ENCODE measurements at regions not wholly inside any gene's neighbourhood (a gene's known extent, or its start where the extent isn't known, plus 50 kb on each side); places are given as distances from the start of the nearest gene placed in this dataset.

DNA sequence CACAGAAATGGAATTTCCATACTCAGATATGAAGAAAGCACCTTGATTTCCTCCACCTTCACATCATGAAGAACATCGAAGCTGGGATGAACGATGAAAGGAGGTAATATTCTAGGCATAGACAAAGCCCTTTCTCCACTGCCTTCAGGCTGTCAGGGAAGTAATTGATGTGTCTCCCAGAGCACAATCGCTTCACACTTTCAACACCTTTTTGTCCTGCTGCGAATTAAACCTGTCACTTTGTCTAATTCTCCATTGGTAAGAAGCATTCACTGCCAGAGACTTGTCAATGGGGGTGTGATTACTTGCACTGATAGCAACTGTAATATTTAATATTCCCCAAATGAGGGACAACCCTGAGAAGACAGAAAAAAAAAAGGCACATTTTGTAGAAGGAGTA, 260.1 kb downstream of the ETS1 start:
- DNase-seq (ENCODE audit: low spot score) = no peak

DNA sequence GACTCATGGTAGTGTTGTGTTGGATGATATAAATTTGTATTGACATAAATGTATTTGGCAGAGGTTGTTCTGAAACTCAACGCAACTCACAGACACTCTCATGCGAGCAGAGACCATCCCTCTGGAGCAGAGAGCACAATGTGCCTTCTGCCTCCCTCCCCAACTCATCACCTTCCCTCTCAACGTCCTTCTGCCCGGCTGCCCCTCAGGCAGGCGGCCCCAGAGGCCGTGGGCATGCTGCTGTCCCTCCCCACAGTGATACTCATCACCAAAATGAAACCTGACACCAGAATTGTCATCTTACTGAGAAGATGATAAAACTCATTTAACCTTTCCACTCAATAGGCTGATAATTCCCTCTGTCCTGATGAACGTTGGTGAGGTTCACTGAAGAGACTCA, 260.6 kb downstream of the ETS1 start:
- no peak for DNase-seq (ENCODE audit: low spot score)

DNA sequence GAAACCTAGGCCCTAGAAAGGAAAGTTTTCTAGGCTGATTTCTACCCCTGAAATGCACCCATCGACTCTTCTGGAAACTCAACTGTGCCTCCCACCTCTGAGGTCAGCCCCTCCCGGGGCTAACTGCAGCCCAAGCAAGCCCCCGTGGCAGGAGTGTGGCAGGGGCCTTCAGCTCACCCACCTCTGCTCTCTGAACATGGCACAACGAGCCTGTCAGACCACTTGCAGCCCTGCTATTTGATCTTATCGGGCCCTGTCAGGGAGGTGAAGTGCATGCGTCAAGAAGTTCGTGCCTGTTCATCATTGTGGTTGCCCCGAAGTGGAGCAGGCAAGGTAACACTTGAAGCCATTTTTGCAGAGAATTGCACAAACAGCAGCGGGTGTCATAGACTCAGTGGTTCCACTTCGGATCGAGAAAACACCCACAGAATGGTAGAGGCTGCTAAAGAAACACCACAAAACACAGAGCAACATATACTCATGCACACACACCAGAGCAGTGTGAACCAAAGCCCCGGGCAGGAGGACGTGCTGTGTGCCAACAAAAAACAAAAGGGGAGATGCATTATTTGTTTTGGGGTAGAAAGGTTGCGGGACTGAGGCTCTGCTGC, 262.7 kb downstream of the ETS1 start:
- DNase-seq (ENCODE audit: low spot score) = no peak

DNA sequence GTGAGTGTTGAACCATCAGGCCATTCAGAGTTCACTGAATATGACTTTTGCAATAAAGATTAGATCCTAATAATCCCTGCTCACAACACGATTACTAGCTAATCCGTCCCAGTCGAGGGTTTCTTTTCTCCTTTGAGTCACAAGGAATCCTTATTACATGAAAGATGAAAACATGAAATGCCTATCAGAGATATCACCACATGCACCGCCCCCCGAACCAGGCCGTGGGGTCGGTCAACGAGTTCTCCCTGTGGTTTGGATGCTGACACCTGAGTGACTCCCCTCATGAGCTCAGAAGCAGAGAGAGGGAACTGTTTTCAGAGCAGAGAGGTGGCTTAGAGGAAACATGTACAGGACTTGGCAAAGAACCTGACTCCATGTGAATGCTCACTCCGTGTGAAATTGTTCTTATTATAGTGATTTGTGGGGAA, 263.3 kb downstream of the ETS1 start:
- no peak for DNase-seq (ENCODE audit: low spot score)

DNA sequence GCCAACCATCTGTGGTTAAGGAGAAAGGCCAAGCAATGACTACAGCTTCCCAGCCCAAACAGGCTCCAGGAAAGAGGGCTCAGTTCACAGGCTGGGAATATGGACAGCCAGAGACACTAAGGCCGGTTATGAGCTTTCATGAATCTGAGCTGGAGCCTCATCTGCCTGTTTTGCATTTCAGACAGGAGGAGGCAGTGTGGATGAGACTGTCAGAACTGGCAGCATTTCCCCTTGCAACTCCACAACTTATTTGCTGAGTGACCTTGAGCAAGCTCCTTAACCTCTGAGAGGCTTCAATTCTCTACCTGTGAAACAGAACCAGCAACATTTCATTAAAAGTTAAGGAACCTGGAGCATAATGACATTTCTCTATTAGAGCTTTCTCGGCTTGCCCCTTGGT, 264.0 kb downstream of the ETS1 start:
- DNase-seq (ENCODE audit: low spot score) = no peak

DNA sequence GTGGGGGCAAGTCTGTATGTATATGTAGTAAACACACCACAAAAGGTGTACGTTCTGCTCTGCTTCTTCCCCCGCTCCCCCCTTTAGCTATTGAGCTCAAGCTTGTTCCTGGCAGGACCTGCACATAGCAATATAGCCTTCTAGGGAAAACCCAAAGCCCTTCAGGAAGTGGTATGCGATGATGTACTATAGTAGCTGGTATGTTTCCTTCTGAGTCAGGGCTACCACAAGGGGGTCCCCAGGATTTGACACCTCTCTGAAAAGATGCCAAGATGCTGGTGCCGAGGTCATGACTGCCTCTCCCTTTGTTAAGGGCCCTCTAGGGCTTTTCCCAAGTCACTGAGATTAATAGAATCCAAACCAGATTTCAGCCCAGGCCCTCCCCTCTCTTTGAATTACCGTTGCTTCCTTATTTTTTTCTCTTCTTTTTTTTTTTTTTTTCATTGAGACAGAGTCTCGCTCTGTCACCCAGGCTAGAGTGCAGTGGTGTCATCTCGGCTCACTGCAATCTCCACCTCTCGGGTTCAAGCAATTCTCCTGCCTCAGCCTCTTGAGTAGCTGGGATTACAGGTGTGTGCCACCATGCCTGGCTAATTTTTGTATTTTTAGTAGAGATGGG, 268.4 kb downstream of the ETS1 start:
- DNase-seq (ENCODE audit: low spot score) = no peak

DNA sequence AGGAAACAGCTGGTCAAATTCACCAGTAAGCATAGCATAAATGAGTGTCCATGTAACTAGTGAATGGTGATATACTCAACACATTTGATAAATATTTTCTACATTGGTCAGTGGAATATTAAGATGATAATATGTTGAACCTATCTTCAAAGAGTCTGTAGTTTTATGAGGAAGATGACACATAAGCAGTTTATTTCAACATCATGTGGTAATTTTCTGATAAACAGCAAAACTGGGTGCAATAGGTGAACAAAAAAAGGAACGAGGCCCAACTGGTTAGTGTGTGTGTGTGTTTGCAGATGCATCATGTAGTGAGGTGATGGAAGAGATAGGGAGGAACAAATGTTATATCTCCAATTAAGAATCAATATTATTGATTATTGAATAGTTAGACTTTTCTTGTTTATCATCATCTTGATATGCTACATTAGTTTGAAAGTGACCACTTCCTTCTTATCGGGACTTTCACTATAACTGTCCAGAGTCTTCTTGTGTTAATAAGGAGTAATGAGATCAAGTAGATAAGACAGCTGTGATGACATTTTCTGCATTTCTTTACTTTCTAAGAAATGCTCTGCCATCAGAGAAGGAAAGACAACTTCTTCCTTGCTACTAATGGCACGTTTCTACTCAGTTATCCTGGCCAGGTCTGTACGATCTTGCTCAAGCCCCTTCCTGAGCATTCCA, 270.7 kb downstream of the ETS1 start:
- no peak for DNase-seq (ENCODE audit: low spot score)

DNA sequence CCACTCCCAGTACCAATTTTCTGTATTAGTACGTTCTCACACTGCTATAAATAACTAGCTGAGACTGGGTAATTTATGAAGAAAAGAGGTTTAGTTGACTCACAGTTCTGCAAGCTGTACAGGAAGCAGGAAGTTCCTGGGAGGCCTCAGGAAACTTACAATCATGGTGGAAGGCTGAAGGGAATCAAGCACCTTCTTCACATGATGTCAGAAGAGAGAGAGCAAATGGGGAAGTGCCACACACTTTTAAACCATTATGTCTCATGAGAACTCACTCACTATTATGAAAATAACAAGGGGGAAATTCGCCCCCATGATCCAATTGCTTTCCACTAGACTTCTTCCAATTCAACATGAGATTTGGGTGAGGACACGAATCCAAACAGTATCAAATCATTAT, 271.4 kb downstream of the ETS1 start:
- no peak for DNase-seq (ENCODE audit: low spot score)

DNA sequence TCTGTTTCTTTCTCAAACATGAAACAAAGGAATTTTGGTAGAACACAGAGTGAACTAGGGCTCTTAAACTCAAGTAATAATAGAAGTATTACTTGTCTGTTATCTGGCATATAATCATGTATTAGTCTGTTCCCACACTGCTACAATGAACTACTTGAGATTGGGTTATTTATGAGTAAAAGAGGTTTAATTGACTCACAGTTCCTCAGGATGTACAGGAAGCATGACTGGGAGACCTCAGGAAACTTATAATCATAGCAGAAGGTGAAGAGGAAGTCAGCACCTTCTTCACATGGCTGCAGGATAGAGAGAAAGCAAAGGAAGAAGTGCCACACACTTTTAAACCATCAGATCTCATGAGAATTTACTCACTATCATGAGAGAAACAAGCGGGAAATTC, 273.4 kb downstream of the ETS1 start:
- DNase-seq (ENCODE audit: low spot score) = no peak

DNA sequence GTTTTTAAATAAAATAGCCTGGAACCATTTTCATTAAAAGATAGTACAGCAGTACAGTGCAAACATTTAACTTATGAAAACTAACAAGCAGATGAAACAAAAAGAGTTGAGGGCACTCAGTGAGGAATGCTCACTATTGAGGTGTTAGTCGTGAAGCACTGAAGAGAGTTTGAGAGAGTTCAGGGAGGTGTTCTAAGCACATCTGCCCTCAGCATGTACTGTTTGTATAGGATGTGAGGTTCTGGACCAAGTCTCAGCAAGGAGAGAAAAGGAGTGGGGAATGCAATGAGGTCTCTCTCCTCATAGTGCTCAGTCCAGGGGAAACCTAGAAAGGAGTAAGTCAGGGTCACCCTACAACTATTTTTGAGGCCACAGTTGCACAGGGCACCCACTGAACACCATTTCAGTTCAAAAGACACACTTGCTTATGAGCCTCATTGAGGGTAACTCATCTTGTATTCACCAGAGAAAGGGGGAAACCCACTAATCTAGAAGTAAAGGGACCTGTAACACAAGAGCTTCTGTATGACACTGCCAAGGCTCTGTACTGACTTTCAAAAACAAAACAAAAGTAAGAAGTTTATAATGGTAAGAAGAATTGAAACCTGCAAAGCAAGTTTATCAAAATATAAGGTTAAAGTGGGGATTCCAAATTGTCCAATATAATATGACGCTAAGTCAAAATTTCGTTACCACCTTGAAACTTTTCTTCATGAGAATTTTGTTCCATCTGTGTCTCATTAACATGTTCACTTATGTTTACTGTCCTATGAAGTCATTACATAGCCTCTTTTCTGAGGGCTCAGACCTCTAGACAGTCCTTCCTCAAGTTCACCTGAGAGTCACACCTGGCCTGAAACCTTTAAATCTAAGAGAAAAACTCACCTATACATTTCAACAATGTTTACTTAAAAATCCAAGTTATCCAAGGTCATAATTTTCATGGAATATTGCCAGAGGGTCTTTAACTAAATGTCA, 275.3 kb downstream of the ETS1 start:
- DNase-seq (ENCODE audit: low spot score) = no peak

DNA sequence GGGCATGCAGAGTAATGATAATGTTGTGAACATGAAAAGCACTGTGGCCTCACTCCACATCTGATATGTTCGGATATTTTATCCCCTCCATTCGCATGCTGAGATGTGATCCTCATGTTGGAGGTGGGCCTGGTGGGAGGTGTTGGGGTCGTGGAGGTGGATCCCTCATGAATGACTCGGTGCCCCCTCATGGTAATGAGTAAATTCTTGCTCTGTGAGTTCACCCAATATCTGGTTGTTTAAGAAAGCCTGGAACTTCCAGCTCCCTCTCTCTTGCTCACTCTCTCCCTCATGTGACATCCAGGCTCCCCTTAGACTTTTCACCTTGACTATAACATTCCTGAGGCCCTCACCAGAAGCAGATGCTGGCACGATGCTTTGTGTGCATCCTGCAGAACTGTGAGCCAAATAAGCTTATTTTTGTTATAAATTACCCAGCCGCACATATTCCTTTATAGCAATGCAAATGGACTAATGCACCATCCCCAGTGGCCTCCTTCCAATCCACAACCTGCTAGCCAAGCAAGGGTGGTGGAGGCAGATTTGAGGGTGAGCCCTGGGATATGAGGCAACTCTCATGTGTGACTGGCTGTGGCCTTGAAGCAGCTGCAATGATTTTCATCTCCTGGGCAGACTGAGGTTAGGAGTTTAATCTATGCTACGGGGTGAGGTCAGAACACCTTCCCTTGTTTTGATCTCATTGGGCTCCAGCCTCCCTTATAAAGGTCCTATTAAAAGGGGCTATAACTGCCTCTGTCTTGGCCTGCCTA, 276.5 kb downstream of the ETS1 start:
- DNase-seq (ENCODE audit: low spot score) = no peak

DNA sequence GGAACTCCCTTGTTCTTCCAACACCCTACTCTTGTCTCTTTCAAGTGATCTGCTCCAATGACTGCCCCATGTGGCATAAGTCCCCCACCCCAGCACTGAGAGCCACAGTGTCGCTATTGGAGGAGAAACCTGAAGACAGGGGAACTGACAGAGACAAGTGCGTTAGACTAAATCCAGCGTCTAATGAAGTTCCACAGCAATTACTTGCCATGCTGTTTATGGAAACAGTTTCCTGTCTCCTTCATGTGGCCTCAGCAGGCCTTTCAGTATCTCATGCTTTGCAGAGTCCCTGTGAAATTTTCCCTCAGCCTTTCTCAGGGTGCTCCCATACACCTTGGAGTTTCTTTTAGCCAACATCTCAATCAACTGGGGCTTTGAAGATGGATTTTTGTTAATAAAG, 277.4 kb downstream of the ETS1 start:
- no peak for DNase-seq (ENCODE audit: low spot score)

DNA sequence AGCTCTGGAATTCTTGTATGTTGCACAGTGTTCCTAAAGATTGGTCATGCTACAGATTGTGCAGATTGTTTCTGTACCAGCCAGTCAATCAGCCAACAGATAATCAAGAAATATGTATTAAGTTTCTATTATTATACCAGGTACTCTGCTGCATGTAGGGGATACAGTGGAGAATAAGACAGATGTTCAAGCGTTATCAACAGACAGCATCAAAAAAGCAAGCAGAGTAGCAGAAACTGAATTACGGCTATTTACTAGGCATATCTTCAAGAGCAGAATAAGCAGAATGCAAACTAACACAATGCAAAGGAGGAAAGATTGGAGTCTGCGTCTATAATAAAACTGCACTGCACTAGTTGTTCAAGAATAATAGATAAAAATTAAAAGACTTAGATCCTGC, 278.6 kb downstream of the ETS1 start:
- DNase-seq (ENCODE audit: low spot score) = no peak

DNA sequence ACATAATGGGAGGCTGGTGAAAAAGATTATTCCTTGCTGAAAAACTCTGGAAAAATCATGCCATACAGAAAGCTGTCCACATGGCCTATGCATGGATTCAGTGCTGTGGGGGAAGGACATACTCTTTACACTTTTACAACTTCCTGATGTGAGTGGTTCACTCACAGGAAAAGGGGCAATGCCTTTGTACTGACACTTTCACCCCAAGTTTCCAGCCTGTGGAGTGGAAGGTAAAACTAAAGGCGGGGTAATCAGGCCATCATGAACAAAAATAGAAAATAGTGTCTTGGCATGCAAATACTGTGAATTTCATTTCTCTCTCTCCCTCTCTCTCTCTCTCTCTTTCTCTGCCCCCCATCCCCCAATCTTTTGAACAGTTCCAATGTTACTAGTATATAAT, 281.8 kb downstream of the ETS1 start:
- no peak for DNase-seq (ENCODE audit: low spot score)

DNA sequence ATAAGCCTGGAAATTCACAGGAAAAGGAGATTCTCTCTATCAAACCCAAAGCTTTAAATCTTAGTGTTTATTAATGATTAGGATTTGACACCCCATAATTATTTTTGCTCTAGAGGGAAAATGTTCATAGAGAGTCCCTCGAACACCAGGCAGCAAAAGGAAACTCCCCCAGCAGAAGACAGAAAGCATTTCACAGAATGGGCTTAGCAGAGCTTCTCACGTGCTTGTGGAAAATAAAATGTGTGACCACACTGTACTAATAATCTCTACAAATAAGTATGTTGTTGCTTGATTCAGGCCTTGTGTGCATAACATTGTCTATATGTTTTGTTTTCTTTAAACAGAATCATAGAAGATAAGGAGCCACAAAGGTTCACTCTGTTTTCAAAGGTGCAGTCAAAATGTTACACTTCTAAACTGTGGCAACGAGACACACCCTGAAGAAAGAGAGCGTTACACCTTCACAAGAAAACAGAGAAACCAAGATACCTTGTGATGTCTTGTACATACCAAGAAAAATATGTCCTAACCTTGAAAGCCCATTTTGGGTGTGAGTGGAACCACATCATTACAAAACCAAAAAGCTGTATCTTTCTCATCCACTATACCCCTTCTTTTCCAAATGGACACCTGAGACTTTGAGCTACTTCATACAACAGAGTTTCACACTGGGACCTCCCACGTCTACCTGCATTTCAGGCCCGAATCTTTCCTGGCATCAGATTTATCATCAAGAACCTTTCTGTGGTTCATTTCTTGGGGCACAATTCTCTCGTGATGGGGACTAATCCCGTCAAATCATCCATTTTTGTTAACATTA, 282.5 kb downstream of the ETS1 start:
- DNase-seq (ENCODE audit: low spot score) = no peak

DNA sequence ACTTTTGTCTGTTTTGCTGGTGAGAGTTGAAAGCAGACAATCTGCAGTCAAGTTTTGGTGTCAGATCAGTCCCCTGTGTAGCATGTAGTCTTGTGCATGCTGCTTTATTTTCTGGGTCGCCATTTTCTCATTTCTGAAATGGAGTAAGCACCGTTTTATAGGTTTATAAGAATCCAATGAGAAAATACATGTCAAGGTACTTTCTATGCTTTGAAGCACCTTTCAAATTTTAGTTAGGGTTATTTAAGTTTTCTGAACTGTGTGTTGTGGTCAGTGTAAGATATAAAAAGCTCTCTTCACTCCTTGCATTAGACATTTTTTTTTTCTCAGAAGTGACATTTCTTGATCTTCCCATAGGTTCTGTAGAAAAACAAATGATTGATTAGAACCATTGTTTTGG, 283.2 kb downstream of the ETS1 start:
- no peak for DNase-seq (ENCODE audit: low spot score)

DNA sequence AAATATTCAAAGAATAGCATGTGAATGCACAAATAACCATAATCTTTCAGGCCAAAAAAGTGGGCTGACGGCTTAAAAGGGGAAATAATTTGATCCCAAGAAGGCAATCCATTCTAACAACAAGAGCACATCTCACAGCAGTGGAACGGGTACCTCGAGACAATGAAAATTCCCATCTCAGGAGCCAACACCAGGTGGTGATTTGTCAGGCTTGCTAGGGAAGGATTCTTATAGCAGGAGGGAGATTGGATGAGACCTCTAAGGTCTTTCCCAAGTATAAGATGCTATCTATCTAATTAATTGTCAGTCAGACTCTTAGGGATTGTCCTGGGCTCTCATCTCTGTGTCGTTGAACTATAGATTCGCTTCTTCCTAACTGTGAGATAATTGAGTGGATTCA, 284.0 kb downstream of the ETS1 start:
- no peak for DNase-seq (ENCODE audit: low spot score)

DNA sequence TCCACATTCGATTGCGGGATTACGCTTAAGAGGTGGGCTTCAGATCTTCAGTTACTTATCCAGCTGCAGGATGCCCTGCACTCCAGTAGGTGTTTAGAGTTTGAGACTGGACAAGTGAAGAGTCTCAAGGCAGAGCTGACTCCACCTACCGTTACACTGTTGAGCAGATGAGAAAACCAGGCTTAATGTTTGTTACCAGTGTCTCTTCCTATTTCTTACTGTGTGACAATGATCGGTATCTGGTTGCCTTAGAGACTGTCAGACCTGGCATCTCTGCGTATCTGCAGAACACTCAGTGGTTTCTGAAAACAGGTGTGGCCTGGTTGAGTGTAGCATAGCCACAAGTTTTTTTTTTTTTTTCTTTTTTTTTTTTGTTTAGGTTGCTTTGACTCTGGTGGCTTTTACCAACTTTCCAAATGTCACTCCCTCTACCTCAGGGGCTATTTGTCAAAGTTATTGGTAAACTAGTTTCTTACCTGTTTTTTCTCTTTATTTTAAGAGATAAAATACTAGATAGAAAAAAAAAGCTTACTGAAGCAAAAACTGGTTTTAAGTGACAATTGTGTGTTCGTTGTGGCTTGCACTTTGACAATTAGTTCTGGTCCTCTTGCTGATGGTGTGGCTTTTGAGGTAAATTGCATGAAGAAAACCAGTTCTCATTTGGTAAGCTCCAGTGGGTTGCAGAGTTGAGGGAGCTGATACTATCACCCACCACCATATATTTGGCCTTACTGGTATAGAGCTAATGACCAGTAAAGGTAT, 284.8 kb downstream of the ETS1 start:
- DNase-seq (ENCODE audit: low spot score) = no peak

DNA sequence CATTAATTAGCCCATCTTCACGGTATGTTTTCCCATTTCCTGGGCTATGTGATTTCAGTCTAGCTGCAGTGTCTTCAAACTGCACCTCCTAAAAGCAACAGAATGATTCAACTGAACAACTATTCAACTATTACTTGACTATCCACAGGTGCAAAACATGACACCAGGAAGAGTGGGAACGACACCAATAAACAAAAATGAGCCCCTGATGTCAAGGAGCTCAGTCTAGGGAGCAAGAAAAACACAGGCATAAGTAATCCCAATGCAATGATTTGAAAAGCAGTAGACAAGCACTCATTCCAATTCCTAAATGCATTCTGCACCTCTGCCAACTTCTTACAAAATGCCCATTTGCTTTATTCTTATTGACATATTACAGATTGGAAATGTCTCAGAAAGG, 285.6 kb downstream of the ETS1 start:
- DNase-seq (ENCODE audit: low spot score) = no peak

DNA sequence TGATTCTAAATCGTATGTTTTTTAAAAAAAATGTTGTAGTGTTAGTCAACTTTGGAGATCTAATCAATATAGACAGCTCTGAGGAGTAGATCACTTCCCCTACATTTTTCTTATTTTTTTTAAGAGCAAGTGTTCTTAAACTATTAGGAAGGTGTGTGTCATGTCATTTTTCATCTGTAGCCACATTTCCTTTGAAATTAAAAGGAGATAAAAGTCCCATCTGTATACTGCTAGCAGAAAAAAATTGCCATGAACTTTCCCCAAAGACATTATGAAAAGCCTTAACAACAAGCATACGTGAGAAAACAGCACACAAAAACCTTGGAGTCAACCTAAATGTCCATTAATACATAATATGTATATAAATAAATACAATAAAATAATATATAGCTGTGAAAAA, 286.6 kb downstream of the ETS1 start:
- DNase-seq (ENCODE audit: low spot score) = no peak
